GM12878 (cell line): ENCODE measurements at regions not wholly inside any gene's neighbourhood (a gene's known extent, or its start where the extent isn't known, plus 50 kb on each side); places are given as distances from the start of the nearest gene placed in this dataset.

ENCODE experiments used
- ATAC-seq: fragments of 200-7000 bp; cut with Tn5 transposase; 3 replicates; pipeline ENCODE4 v1.9.1; 2020; ENCODE audit warnings: mild to moderate bottlenecking, moderate library complexity
- BruUV-seq: library from RNA; stranded (reverse); fragments of 400-500 nt; replicated peaks from 2 replicates; lab custom pipeline; 2021; lab: Mats Ljungman, UMichigan
- CTCF ChIA-PET: fragments of 300-600 bp; sonication (Branson Sonifier 250); formaldehyde crosslinking; extraction: SDS; loops from one replicate; lab custom pipeline; 2021; ENCODE audit warnings: inconsistent platforms; lab: Yijun Ruan, JAX
- POLR2A ChIA-PET: fragments of 350-600 bp; formaldehyde crosslinking; extraction: SDS; loops from one replicate; lab custom pipeline; 2021; ENCODE audit warnings: inconsistent platforms; lab: Charles Lee
- RAD21 ChIA-PET: fragments of 300-600 bp; sonication (Branson Sonifier 250); formaldehyde crosslinking; loops from one replicate; lab custom pipeline; 2023; ENCODE audit warnings: antibody characterized with exemption; ENCODE audit not compliant: unreplicated experiment; lab: Charles Lee
- SMC1A ChIA-PET: fragments of 300-600 bp; sonication (Branson Sonifier 250); formaldehyde crosslinking; loops from one replicate; lab custom pipeline; 2023; ENCODE audit not compliant: unreplicated experiment, uncharacterized antibody; lab: Charles Lee
- DNase-seq: peaks from one replicate; pipeline ENCODE4 v3.0.0-alpha.2; 2011; ENCODE audit warnings: low read depth, low spot score
- FAIRE-seq: peaks from 3 replicates; lab custom pipeline; 2011; peaks lifted over from hg19 to GRCh38; lab: Jason Lieb, UNC
- H2AFZ ChIP-seq: 2 replicates; pipeline ENCODE4 v1.6.0; 2011; ENCODE audit warnings: low read depth, low read length, control low read depth; ENCODE audit not compliant: control insufficient read depth
- H3K27ac ChIP-seq: 2 replicates; pipeline ENCODE4 v1.5.1; 2011; ENCODE audit warnings: control low read depth; ENCODE audit not compliant: control insufficient read depth, insufficient read depth
- H3K27me3 ChIP-seq, 2 experiments: replicated peaks in 1 of 2; 2 replicates each; pipeline versions ENCODE4 v1.6.0 to v1.6.1; 2011; ENCODE audit warnings: low read length in 1 of 2; ENCODE audit not compliant: control insufficient read depth in 2 of 2, insufficient read depth in 2 of 2
- H3K36me3 ChIP-seq, 2 experiments: 2 replicates each; pipeline ENCODE4 v1.5.1; 2011; ENCODE audit warnings: low read length in 1 of 2; ENCODE audit not compliant: control insufficient read depth in 2 of 2, insufficient read depth in 2 of 2
- H3K4me1 ChIP-seq: 2 replicates; pipeline ENCODE4 v1.6.1; 2011; ENCODE audit warnings: mild to moderate bottlenecking, low read length, moderate library complexity, mixed read lengths; ENCODE audit not compliant: control insufficient read depth, insufficient read depth
- H3K4me2 ChIP-seq: 2 replicates; pipeline ENCODE4 v1.6.0; 2011; ENCODE audit warnings: control low read depth; ENCODE audit not compliant: control insufficient read depth, insufficient read depth
- H3K4me3 ChIP-seq: fragments of 200-600 bp; sonication (generic); 2 replicates; pipeline ENCODE4 v1.5.1; 2016
- H3K79me2 ChIP-seq: 2 replicates; pipeline ENCODE4 v1.6.0; 2011; ENCODE audit warnings: low read length; ENCODE audit not compliant: control insufficient read depth, insufficient read depth
- H3K9ac ChIP-seq: 2 replicates; pipeline ENCODE4 v1.8.0; 2011; ENCODE audit warnings: low read length, control low read depth, mixed read lengths; ENCODE audit not compliant: control insufficient read depth, insufficient read depth
- H3K9me3 ChIP-seq: replicated peaks from 3 replicates; pipeline ENCODE4 v1.5.1; 2011; ENCODE audit warnings: mild to moderate bottlenecking, low read length; ENCODE audit not compliant: control insufficient read depth, insufficient read depth
- H4K20me1 ChIP-seq: 2 replicates; pipeline ENCODE4 v1.6.0; 2011; ENCODE audit not compliant: control insufficient read depth, insufficient read depth
- ASH2L ChIP-seq: fragments of 300-600, 200-600 bp; sonication (generic); IDR thresholded peaks from 2 replicates; pipeline ENCODE4 v1.6.1; 2017; ENCODE audit warnings: low read depth, mild to moderate bottlenecking, borderline replicate concordance
- BHLHE40 ChIP-seq, 2 experiments: fragments of 450-650 bp in 1 of 2; IDR thresholded peaks; 2 replicates each; pipeline ENCODE4 v1.6.1; 2011 to 2017; ENCODE audit warnings: low read depth in 2 of 2, borderline replicate concordance in 1 of 2, improper control_type of control experiment in 1 of 2, low read length in 1 of 2, mild to moderate bottlenecking in 1 of 2
- CHD2 ChIP-seq: IDR thresholded peaks from 2 replicates; pipeline ENCODE4 v1.6.1; 2011; ENCODE audit warnings: low read depth, low read length, improper control_type of control experiment, borderline replicate concordance
- CREM ChIP-seq: IDR thresholded peaks from 2 replicates; pipeline ENCODE4 v1.6.1; 2014; ENCODE audit warnings: antibody characterized with exemption, low read depth
- GATAD2B ChIP-seq: fragments of 450-650 bp; conservative IDR thresholded peaks from 2 replicates; pipeline ENCODE4 v1.6.1; 2017; ENCODE audit warnings: low read depth, mild to moderate bottlenecking, moderate library complexity
- HSF1 ChIP-seq: fragments of 150-350 bp; IDR thresholded peaks from 2 replicates; pipeline ENCODE4 v1.6.1; 2014; ENCODE audit warnings: mild to moderate bottlenecking, low read depth, low read length
- IKZF2 ChIP-seq, 2 experiments: fragments of 450-650 bp; IDR thresholded peaks; 2 replicates each; pipeline ENCODE4 v1.6.1; 2017; ENCODE audit warnings: mild to moderate bottlenecking in 2 of 2, moderate library complexity in 2 of 2
- JUNB ChIP-seq: IDR thresholded peaks from 2 replicates; pipeline ENCODE4 v1.6.1; 2016; ENCODE audit warnings: antibody characterized with exemption, mild to moderate bottlenecking
- MYB ChIP-seq: fragments of 150-350 bp; IDR thresholded peaks from 2 replicates; pipeline ENCODE4 v1.6.1; 2014; ENCODE audit warnings: mild to moderate bottlenecking, low read depth, low read length, borderline replicate concordance
- RAD21 ChIP-seq: IDR thresholded peaks from 2 replicates; pipeline ENCODE4 v1.6.1; 2011; ENCODE audit warnings: mild to moderate bottlenecking, low read depth, low read length, moderate library complexity; ENCODE audit not compliant: insufficient read depth
- SREBF2 ChIP-seq: IDR thresholded peaks from 2 replicates; pipeline ENCODE4 v1.6.1; 2012; ENCODE audit warnings: mild to moderate bottlenecking, low read length
- SRF ChIP-seq, 2 experiments: IDR thresholded peaks; 2 replicates each; pipeline ENCODE4 v1.6.1; 2011; ENCODE audit warnings: low read depth in 2 of 2, low read length in 2 of 2, mild to moderate bottlenecking in 1 of 2, moderate library complexity in 1 of 2
- TARDBP ChIP-seq: IDR thresholded peaks from 2 replicates; pipeline ENCODE4 v1.6.1; 2016; ENCODE audit warnings: borderline replicate concordance
- YBX1 ChIP-seq: fragments of 450-650 bp; IDR thresholded peaks from 2 replicates; pipeline ENCODE4 v1.6.1; 2016; ENCODE audit warnings: antibody characterized with exemption
- ZBTB4 ChIP-seq: fragments of 450-650 bp; formaldehyde crosslinking; IDR thresholded peaks from 2 replicates; pipeline ENCODE4 v1.4.0; 2022; ENCODE audit warnings: mild to moderate bottlenecking, moderate library complexity
- ZNF384 ChIP-seq: IDR thresholded peaks from 2 replicates; pipeline ENCODE4 v1.6.1; 2012; ENCODE audit warnings: low read depth, mild to moderate bottlenecking, low read length, improper control_type of control experiment, borderline replicate concordance
- ZNF592 ChIP-seq: fragments of 450-650 bp; IDR thresholded peaks from 2 replicates; pipeline ENCODE4 v1.6.1; 2017; ENCODE audit warnings: mild to moderate bottlenecking, moderate library complexity
- WGBS: methylation state at CpG from one replicate; pipeline ENCODE4 v1.1.6; 2016; ENCODE audit warnings: low lambda C conversion rate; ENCODE audit not compliant: insufficient replicate concordance, insufficient coverage; ENCODE audit errors: missing lambda C conversion rate; 5-methylcytosine and 5-hydroxymethylcytosine counted together
- in situ Hi-C: fragments of 300-500 bp; cut with MboI; formaldehyde crosslinking; loops from 9 replicates; pipeline ENCODE4 v1.14.3; 2018; ENCODE audit warnings: mixed read lengths
- intact Hi-C: fragments of 100-400 bp; cut with micrococcal nuclease; formaldehyde crosslinking; loops from one replicate; pipeline ENCODE4 v1.14.2; 2022; ENCODE audit not compliant: unreplicated experiment

GRCh38 chr2:7329465-7329864, 412.3 kb downstream of the RNF144A start:
- POLR2A ChIA-PET = no interaction called here
- in situ Hi-C loops = no loop called here
- FAIRE-seq = no peak

More at GRCh38 chr2:7329465-7329864, 412.3 kb downstream of the RNF144A start:
- Histone ChIP-seq H3K79me2 (no peaks in the 10 kb centered on the region), H3K9ac (no peak overlapping the region), H3K27ac (no peak overlapping the region), H3K9me3 (no peaks in the 10 kb centered on the region; the same call in 2 of the 3 replicates), H3K27me3 (no peaks in the 10 kb centered on the region; a peak in 1 of 4 replicates), H3K36me3 (no peaks in the 10 kb centered on the region), H3K4me3 (no peak overlapping the region), H4K20me1 (no peaks in the 10 kb centered on the region), H3K4me1 (no peaks in the 10 kb centered on the region), H2AFZ (no peak overlapping the region), H3K4me2 (no peak overlapping the region)
- ChIA-PET SMC1A (no interaction called here), CTCF (no interaction called here), RAD21 (no interaction called here)
- intact Hi-C loops = no loop called here
- BruUV-seq = no TSS peak
- TF ChIP-seq RAD21 (no peak), BHLHE40 (IDR thresholded peaks at IDR 0.05; ENCODE audit: borderline replicate concordance in 1 of 2, low read depth in 2 of 2, low read length in 1 of 2) (no peak), JUNB (no peak), SREBF2 (no peak), ZNF592 (no peak), GATAD2B (no peak), TARDBP (no peak), HSF1 (no peak), IKZF2 (IDR thresholded peaks at IDR 0.05) (no peak), MYB (no peak), YBX1 (no peak), ZBTB4 (CRISPR knock-in tag) (no peak), ASH2L (no peak), ZNF384 (no peak), SRF (IDR thresholded peaks at IDR 0.05; ENCODE audit: low read depth in 2 of 2, low read length in 2 of 2) (no peak), CHD2 (no peak), CREM (no peak)
- 90% methylated on average over 1 of the region's 1 CpG for WGBS
- ATAC-seq (no peak), DNase-seq (no peak)
